Fibroblast of lung (primary cell): ENCODE measurements at regions not wholly inside any gene's neighbourhood (a gene's known extent, or its start where the extent isn't known, plus 50 kb on each side); places are given as distances from the start of the nearest gene placed in this dataset.

Experiments
- CTCF ChIP-seq, 2 donors: IDR thresholded peaks in 1 of 2; conservative IDR thresholded peaks in 1 of 2; 1 replicate in 1 of 2; 2 replicates in 1 of 2; pipeline ENCODE4 v1.5.1; 2011 to 2012; ENCODE audit warnings: low read length in 2 of 2, control low read depth in 1 of 2, inconsistent platforms in 1 of 2, low read depth in 1 of 2, mild to moderate bottlenecking in 1 of 2
- EZH2 ChIP-seq: IDR thresholded peaks from 2 replicates; pipeline ENCODE4 v1.5.1; 2012; ENCODE audit warnings: low read length, control low read depth, mild to moderate bottlenecking; ENCODE audit errors: missing control alignments

- TF ChIP-seq CTCF (conservative IDR thresholded peaks at IDR 0.05 in 1 of 2, IDR thresholded peaks at IDR 0.05 in 1 of 2; ENCODE audit: low read depth in 1 of 2, low read length in 2 of 2) (no peak), EZH2 (no peak)
Observed at GRCh38 chr9:28487561-28487960, 914.3 kb upstream of the C9orf72 start.
